Fibroblast of upper back skin (primary cell): ENCODE measurements at regions not wholly inside any gene's neighbourhood (a gene's known extent, or its start where the extent isn't known, plus 50 kb on each side); places are given as distances from the start of the nearest gene placed in this dataset.
A peak's percentile ranks its signal among the peaks of the same experiment; 100 is the strongest.

ENCODE experiments used
- DNase-seq: peaks from one replicate; pipeline ENCODE4 v3.0.0-alpha.2; 2013

DNA sequence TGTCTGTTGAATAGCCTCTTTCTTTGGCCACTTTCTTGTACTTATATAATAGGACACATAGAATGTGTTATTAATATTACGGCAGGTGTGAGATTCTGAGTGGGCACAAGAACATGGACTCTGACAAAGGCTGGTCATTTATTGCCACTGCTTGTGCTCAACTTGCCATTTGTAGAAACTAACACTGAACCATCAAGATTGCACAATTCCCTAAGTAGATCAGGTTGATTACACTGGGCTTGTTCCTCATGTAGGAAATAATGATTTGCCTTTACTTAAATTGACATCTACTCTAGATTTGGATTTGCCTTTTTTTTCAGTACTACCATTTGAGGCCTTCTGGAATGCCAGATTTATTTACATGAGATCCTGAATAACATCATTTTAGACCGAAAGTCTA, 342.7 kb upstream of the CWC22 start:
- no peak for DNase-seq

DNA sequence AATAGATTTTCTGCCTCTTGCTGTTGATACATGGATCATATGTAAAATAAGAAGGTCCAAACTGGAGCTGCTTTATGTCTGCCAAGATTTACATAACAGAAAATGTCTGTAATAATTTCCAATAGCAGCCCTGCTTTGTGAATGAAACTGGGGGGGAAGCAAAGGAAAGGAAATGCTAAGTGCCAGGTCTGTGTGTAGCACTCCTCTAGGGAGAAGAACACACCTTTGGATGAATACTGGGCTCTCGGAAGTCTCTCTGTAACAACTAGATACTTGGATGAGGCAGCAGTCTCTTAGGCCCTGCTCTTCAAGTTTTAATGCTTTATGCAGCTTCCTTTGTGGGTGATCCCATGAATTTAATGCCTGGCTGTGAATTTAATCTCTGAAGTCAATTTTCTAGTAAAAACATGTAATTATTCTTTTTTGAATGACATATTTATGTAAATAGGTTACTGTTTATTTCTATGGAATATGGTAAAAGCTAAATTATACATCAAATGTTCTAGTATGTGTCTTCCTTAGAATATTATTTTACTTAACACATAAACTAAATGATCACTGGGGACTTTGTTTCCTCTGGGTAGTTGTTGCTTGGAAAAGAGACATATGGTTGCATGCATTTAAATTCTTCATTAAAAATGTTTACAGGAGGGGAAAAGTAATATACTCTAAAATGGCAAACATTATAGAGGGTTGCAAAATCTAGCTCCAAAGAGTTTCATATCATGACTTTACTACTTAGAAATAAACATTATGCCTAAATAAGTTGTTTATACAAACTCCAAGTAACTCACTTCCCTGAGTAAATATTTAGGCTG, 336.6 kb upstream of the CWC22 start:
- DNase-seq, result no peak

DNA sequence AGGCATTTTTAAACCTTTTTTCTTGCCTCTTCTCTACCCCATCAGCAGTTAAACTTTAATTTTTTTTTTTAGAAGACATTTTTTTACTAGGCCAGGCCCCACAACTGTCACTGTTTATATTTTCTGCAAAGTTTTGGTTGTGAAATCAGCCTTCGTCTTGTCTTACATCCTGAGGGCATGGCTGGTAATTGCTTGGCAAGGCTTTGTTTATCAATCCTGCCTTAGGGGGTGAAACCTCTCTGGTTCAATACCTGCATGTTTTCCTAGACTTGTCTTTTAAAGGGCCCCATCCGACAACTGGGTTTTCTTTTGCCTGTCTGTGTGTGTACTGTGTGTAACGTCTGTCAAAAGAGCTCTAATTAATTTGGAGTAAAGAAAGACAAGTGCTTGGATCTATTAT, 330.0 kb upstream of the CWC22 start:
- DNase-seq, result no peak

DNA sequence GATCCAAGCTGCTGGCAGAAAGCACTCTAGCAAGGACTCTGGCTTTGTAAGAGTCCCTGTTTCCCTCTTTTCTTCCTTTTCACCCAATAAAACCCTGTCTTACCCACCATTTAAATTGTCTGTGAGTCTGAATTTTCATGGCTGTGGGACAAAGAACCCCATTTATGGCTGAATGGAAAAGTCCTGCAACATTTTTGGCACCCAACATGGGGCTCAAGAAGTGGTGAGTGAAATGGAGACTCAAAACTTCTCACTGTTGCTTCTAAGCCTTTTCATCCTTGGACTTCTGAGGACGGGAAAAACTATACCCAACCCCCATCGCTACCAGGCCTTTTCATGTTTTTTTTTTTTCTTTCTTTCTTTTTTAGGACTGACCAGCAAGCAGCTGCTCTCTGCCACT, 329.5 kb upstream of the CWC22 start:
- no peak for DNase-seq

GRCh38 chr2:180334514-180334913, 327.4 kb upstream of the CWC22 start:
- no peak for DNase-seq

DNA sequence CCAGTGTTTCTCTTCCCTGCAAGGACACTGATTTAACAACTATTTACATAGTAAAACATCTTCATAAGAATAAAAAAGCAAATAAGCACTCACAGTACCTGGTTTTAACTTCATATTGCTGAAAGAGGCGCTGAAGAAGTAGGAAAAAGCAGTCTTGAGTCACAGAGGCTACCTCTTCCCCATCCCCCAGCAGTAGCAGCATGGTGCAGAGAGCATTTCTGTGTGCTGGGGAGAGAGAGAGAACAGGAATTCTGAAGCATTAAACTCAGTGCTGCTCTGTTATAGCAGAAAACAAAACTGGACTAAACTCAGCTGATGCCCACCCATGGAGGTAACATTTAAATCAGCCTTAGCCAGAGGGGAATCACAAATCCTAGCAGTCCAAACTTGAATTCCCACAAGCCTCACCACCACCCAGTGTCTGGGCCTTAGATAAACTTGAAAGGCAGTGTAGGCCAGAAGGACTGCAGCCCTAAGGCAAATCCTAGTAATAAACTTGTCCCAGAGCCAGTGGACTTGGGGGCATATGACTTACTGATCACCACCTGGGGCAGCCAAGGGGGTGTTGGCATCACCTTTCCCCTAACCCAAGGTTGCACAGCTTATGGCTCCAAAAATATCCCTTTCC, 321.8 kb upstream of the CWC22 start:
- no peak for DNase-seq

- no peak for DNase-seq
Measured at GRCh38 chr2:180327185-180327584, 320.1 kb upstream of the CWC22 start.

DNA sequence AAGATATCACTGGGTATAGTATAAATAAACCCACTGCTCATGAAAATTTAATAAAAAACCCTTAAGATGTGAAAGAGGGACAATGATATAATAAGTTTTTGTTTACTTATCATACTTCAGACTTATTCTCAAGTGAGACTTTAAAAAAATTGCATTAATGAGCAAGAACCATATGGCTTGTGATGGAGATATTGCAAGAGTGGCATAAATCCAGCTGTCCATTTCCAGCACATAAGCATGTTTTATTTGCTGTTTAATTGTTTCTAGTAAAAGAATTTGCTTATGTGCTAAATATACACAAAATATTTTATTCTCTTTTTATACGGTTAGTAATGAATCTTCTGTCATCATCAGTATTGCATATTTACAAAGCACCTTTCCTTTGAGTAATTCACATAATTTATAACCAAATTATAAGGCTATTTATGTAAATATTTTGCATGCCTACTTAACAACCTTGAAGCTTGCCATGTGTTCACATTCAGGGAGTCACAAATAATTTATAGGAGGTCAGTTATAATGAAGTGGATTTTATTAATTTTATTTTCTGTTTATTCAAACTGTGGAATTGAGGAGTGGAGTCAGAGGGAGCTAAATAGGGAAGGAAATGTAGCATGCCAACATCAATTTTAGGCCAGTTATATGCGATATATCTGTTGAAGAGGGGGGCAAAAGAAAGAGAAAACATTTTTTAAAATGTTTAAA, 318.5 kb upstream of the CWC22 start:
- no peak for DNase-seq

DNA sequence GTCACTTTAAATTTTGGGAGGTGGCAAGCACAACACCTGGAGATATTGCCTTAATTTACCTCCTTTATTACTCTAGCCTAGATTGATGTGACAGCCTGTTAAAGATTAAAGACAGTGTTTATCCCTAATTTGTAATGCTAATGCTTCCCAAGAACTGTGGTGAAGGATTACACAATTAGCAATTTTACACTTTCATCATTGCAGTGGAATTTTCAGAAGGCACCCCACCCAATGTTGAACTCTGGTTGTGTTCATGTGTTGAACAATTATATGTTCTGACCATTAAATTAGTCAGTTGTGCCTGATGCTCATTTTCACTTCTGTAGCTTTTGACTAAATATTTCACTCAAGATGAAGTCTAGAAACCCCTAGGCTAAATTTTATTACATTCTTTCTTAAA, 317.1 kb upstream of the CWC22 start:
- DNase-seq, result no peak

DNA sequence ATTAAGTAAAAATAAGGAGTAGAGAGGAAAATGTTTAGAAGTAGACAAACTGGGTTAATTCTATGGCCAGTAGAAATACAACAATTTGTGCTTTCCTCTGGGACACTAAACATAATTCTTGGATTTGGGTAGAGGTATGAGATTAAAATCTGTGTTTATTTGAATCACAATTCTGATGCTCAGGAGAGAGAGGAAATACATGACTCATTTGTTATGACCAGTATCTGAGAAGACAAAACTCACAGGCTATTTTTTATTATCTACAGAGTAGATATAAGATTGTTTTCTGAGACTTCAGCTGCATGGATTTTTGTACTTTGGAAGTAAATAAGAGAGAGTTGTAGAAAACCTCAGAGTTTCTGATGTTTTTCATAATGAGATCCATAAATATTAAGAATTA, 315.7 kb upstream of the CWC22 start:
- DNase-seq, result no peak

GRCh38 chr2:180319586-180320405, 312.7 kb upstream of the CWC22 start:
- no peak for DNase-seq

- DNase-seq, result no peak
Measured at GRCh38 chr2:180314086-180314485, 307.0 kb upstream of the CWC22 start.

- DNase-seq, result no peak
Measured at GRCh38 chr2:180312542-180312941, 305.4 kb upstream of the CWC22 start.

- DNase-seq, result no peak
Measured at GRCh38 chr2:180307096-180307495, 300.0 kb upstream of the CWC22 start.

DNA sequence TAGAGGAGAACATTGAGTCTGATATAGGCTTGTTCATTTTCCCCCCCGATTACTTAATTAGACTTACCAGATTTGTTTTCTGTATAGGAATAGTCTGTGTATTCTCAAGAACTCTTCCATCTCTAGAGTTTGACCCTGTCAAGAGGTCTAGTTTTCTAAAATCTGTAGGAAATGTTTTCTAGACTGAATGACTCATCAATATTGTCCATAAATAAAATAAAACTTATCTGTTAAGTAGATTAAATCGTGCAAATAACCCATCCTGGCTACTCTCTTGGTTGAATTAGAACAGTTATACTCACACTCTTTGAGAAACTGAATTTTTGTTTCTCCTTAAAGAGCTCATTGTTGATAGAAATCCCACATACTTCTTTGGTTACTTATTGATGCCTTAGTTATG, 299.2 kb upstream of the CWC22 start:
- DNase-seq, result no peak

GRCh38 chr2:180291552-180292421, 284.7 kb upstream of the CWC22 start:
- DNase-seq, result peak; percentile 47

GRCh38 chr2:180291060-180291459, 284.0 kb upstream of the CWC22 start:
- peak; percentile 79 for DNase-seq

- DNase-seq, result no peak
Measured at GRCh38 chr2:180289627-180290026, 282.5 kb upstream of the CWC22 start.

DNA sequence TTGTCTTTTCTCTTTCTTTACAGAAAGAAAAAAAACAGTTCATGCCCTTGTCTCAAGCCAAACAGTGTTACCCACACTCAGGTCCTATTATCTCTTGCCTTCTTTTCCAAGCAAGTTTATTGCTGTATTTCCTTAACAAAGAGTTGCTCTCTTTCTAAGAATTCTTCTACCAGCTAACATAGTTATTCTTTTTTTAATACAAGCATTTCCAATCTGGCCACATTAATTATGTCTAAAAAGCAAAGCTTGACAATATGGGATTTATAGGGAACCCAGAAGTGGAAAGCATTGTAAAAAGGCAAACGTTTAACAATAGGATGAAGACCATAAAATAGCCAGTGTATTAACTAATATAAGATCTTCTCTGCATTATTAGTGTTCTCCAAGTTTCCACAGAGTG, 272.5 kb upstream of the CWC22 start:
- DNase-seq, result no peak

DNA sequence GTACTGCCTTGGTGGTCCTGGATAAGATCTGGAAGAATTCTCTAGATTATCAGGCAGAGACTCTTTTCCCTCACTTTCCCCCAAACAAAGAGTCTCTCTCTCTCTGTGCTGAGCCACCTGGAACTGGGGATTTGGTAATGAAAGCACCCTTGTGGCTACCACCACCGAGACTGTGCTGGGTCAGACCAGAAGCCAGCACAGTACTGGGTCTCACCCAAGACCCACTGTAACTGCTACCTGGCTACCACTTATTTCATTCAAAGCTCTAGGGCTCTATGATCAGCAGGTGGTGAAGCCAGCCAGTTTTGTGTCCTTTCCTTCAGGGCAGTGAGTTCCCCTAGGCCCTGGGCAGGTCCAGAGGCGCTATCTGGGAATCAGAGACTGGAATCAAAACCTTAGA, 269.6 kb upstream of the CWC22 start:
- DNase-seq, result no peak

GRCh38 chr2:180268006-180268405, 260.9 kb upstream of the CWC22 start:
- DNase-seq, result no peak

- no peak for DNase-seq
Measured at GRCh38 chr2:180261976-180262375, 254.9 kb upstream of the CWC22 start.
